ENCODE measurements at regions not wholly inside any gene's neighbourhood (a gene's known extent, or its start where the extent isn't known, plus 50 kb on each side); places are given as distances from the start of the nearest gene placed in this dataset.

- H3K36me3 ChIP-seq (ENCODE audit: control insufficient read depth in 2 of 4, insufficient read depth in 4 of 4, low read length in 3 of 4), result no peaks in the 10 kb centered on the region
- H3K79me2 ChIP-seq (ENCODE audit: control insufficient read depth in 1 of 2, insufficient read depth in 2 of 2, low read length in 2 of 2), result no peaks in the 10 kb centered on the region
- POLR2A ChIA-PET (ENCODE audit: partially characterized antibody), result no interaction called here
- H3K9ac ChIP-seq (replicated peaks in 1 of 4; ENCODE audit: extremely low read depth in 1 of 4, low read depth in 3 of 4, low read length in 3 of 4), result no peak overlapping the region
- H3K14ac ChIP-seq (ENCODE audit: insufficient read length), result no peak overlapping the region
- H2BK15ac ChIP-seq (ENCODE audit: low read length), result no peak overlapping the region
- DNase-seq (ENCODE audit: low read depth in 1 of 2, low spot score in 2 of 2), result no peak
- H3K27me3 ChIP-seq (replicated peaks in 1 of 4; ENCODE audit: control insufficient read depth in 3 of 4, extremely low read depth in 1 of 4, insufficient read depth in 3 of 4, low read length in 3 of 4), result no peaks in the 10 kb centered on the region
- no peak overlapping the region for H2BK120ac ChIP-seq (replicated peaks; ENCODE audit: low read depth, low read length)
- H3K4ac ChIP-seq (replicated peaks; ENCODE audit: insufficient read length, low read depth, low read length), result no peak overlapping the region
- 77% methylated on average over 5 of the region's 5 CpGs; no CpG with 5 or more reads in 1 of the 2 experiments for WGBS, 2 experiments (ENCODE audit: extremely low coverage in 1 of 2, insufficient coverage in 1 of 2, insufficient read length in 1 of 2, insufficient replicate concordance in 2 of 2, low coverage in 1 of 2, low lambda C conversion rate in 2 of 2, missing lambda C conversion rate in 1 of 2)
- no peak overlapping the region for H2AK5ac ChIP-seq (ENCODE audit: low read depth, low read length)
- H3K4me2 ChIP-seq (ENCODE audit: insufficient read depth in 1 of 2, low read depth in 2 of 2, low read length in 2 of 2), result no peak overlapping the region
- H3K56ac ChIP-seq (replicated peaks; ENCODE audit: insufficient read length, low read depth, low read length), result no peak overlapping the region
- no peaks in the 10 kb centered on the region for H3K23me2 ChIP-seq (ENCODE audit: low read depth, low read length)
- FAIRE-seq, result no peak
- H3K4me3 ChIP-seq (ENCODE audit: extremely low read depth in 1 of 4, insufficient read depth in 2 of 4, low read depth in 3 of 4, low read length in 4 of 4), result no peak overlapping the region
- H3K23ac ChIP-seq (ENCODE audit: insufficient read length), result no peak overlapping the region
- CTCF ChIA-PET (ENCODE audit: partially characterized antibody), result no interaction called here
- no peak overlapping the region for H2BK5ac ChIP-seq (ENCODE audit: low read depth, low read length)
- H4K5ac ChIP-seq (ENCODE audit: insufficient read length, low read depth, low read length), result no peak overlapping the region
- H3K27ac ChIP-seq (ENCODE audit: low read depth, low read length), result no peak overlapping the region
- H2AFZ ChIP-seq (ENCODE audit: low read length), result no peak overlapping the region
- no peaks in the 10 kb centered on the region for H3K9me3 ChIP-seq (ENCODE audit: insufficient read depth in 2 of 2, low read depth in 1 of 2, low read length in 1 of 2)
- H2BK20ac ChIP-seq (ENCODE audit: low read length), result no peak overlapping the region
- no peak overlapping the region for H2BK12ac ChIP-seq (ENCODE audit: low read depth, low read length)
- H3K4me1 ChIP-seq (replicated peaks in 1 of 4; ENCODE audit: control insufficient read depth in 3 of 4, insufficient read depth in 4 of 4, low read length in 3 of 4), result peaks cover 5 to 16% (median 11%) of the 10 kb centered on the region in 4 experiments; a peak in 5 of 7 replicates
- no peak overlapping the region for H3K18ac ChIP-seq (ENCODE audit: extremely low read depth, low read length)
- H3K79me1 ChIP-seq (ENCODE audit: low read depth, low read length), result no peaks in the 10 kb centered on the region
- H4K91ac ChIP-seq (replicated peaks; ENCODE audit: insufficient read length, low read length), result no peak overlapping the region
- no peak overlapping the region for H4K8ac ChIP-seq (ENCODE audit: extremely low read depth, insufficient read depth, low read length)
- no peaks in the 10 kb centered on the region for H4K20me1 ChIP-seq (replicated peaks in 1 of 2; ENCODE audit: control insufficient read depth in 1 of 2, insufficient read depth in 2 of 2, low read length in 2 of 2)
- TF ChIP-seq JUN (IDR thresholded peaks at IDR 0.05; ENCODE audit: low read depth, low read length) (no peak), CTBP2 (IDR thresholded peaks at IDR 0.05; ENCODE audit: borderline replicate concordance, insufficient read depth, insufficient read length, low read length) (no peak), CBX8 (IDR thresholded peaks at IDR 0.05; ENCODE audit: borderline replicate concordance, low read depth, low read length) (no peak), HDAC6 (IDR thresholded peaks at IDR 0.05; ENCODE audit: low read depth, low read length) (no peak)
Measured at GRCh38 chr11:109109571-109110315, 312.2 kb upstream of the C11orf87 start.
